Mesenchymal stem cell (in vitro differentiated cells and primary cell): ENCODE measurements at regions not wholly inside any gene's neighbourhood (a gene's known extent, or its start where the extent isn't known, plus 50 kb on each side); places are given as distances from the start of the nearest gene placed in this dataset.
A peak's percentile ranks its signal among the peaks of the same experiment; 100 is the strongest.

Source experiments
- DNase-seq: peaks from one replicate; pipeline ENCODE4 v3.0.0-alpha.2; 2013
- H2AFZ ChIP-seq: one replicate; pipeline ENCODE4 v1.6.1; 2013; ENCODE audit warnings: low read depth, mild to moderate bottlenecking, control low read depth, inconsistent platforms, low read length, moderate library complexity
- H2AK5ac ChIP-seq: 2 replicates; pipeline ENCODE4 v1.6.1; 2013; ENCODE audit warnings: low read length, moderate library complexity, mild to moderate bottlenecking, inconsistent platforms; ENCODE audit not compliant: severe bottlenecking
- H2BK120ac ChIP-seq: one replicate; pipeline ENCODE4 v1.6.1; 2013; ENCODE audit warnings: low read depth, mild to moderate bottlenecking, inconsistent platforms, low read length, moderate library complexity
- H2BK12ac ChIP-seq, 2 experiments: one replicate each; pipeline ENCODE4 v1.6.1; 2013; ENCODE audit warnings: inconsistent platforms in 2 of 2, low read length in 2 of 2, mild to moderate bottlenecking in 2 of 2, moderate library complexity in 2 of 2, control low read depth in 1 of 2
- H2BK15ac ChIP-seq: one replicate; pipeline ENCODE4 v1.6.1; 2013; ENCODE audit warnings: mild to moderate bottlenecking, low read depth, inconsistent platforms; ENCODE audit not compliant: poor library complexity, severe bottlenecking
- H2BK5ac ChIP-seq: 2 replicates; pipeline ENCODE4 v1.6.1; 2013; ENCODE audit warnings: low read depth, mild to moderate bottlenecking, low read length, control low read depth, inconsistent platforms; ENCODE audit not compliant: poor library complexity, severe bottlenecking
- H3K14ac ChIP-seq, 2 experiments: one replicate each; pipeline ENCODE4 v1.6.1; 2013; ENCODE audit warnings: inconsistent platforms in 2 of 2, low read length in 2 of 2, control low read depth in 1 of 2, mild to moderate bottlenecking in 1 of 2, moderate library complexity in 1 of 2
- H3K18ac ChIP-seq, 2 experiments: one replicate each; pipeline ENCODE4 v1.6.1; 2013; ENCODE audit warnings: inconsistent platforms in 2 of 2, low read length in 2 of 2, control low read depth in 1 of 2, low read depth in 1 of 2, mild to moderate bottlenecking in 1 of 2
- H3K23ac ChIP-seq, 2 experiments: one replicate each; pipeline ENCODE4 v1.6.1; 2013; ENCODE audit warnings: inconsistent platforms in 2 of 2, low read length in 2 of 2, mild to moderate bottlenecking in 2 of 2, moderate library complexity in 2 of 2, control low read depth in 1 of 2
- H3K27ac ChIP-seq: 2 replicates; pipeline ENCODE4 v1.5.1; 2013; ENCODE audit warnings: mild to moderate bottlenecking, moderate library complexity, low read length, control low read depth, inconsistent platforms; ENCODE audit not compliant: poor library complexity, severe bottlenecking
- H3K27me3 ChIP-seq, 2 experiments: 2 replicates each; pipeline versions ENCODE4 v1.6.1 to v1.7.0; 2013; ENCODE audit warnings: low read length in 2 of 2, mild to moderate bottlenecking in 2 of 2, moderate library complexity in 2 of 2, control low read depth in 1 of 2, inconsistent platforms in 1 of 2; ENCODE audit not compliant: control insufficient read depth in 1 of 2, insufficient read depth in 1 of 2
- H3K36me3 ChIP-seq, 2 experiments: 2 replicates each; pipeline versions ENCODE4 v1.6.1 to v1.7.0; 2013; ENCODE audit warnings: low read length in 2 of 2, control low read depth in 1 of 2, inconsistent platforms in 1 of 2, low read depth in 1 of 2, mild to moderate bottlenecking in 1 of 2; ENCODE audit not compliant: insufficient read depth in 2 of 2, control insufficient read depth in 1 of 2
- H3K4ac ChIP-seq, 2 experiments: one replicate each; pipeline ENCODE4 v1.6.1; 2013; ENCODE audit warnings: inconsistent platforms in 2 of 2, low read length in 2 of 2, mild to moderate bottlenecking in 2 of 2, moderate library complexity in 2 of 2, control low read depth in 1 of 2, low read depth in 1 of 2
- H3K4me1 ChIP-seq: 2 replicates; pipeline ENCODE4 v1.6.1; 2013; ENCODE audit warnings: low read depth, low read length, control low read depth; ENCODE audit not compliant: control insufficient read depth, insufficient read depth
- H3K4me2 ChIP-seq: 2 replicates; pipeline ENCODE4 v1.6.1; 2013; ENCODE audit warnings: low read length, mild to moderate bottlenecking, inconsistent platforms; ENCODE audit not compliant: poor library complexity, severe bottlenecking
- H3K4me3 ChIP-seq, 2 experiments: 2 replicates each; pipeline versions ENCODE4 v1.5.1 to v1.7.0; 2013; ENCODE audit warnings: low read length in 2 of 2, mild to moderate bottlenecking in 2 of 2, control low read depth in 1 of 2, low read depth in 1 of 2; ENCODE audit not compliant: insufficient read depth in 1 of 2
- H3K79me1 ChIP-seq: replicated peaks from 2 replicates; pipeline ENCODE4 v1.6.1; 2013; ENCODE audit warnings: mild to moderate bottlenecking, control low read depth, low read length, inconsistent platforms; ENCODE audit not compliant: poor library complexity, severe bottlenecking
- H3K9ac ChIP-seq: 2 replicates; pipeline ENCODE4 v1.7.0; 2013; ENCODE audit warnings: mild to moderate bottlenecking, low read length, moderate library complexity
- H3K9me3 ChIP-seq: 2 replicates; pipeline ENCODE4 v1.7.0; 2013; ENCODE audit warnings: mild to moderate bottlenecking, low read length; ENCODE audit not compliant: control insufficient read depth
- H4K8ac ChIP-seq: one replicate; pipeline ENCODE4 v1.6.1; 2013; ENCODE audit warnings: inconsistent platforms, mild to moderate bottlenecking, low read length, moderate library complexity
- H4K91ac ChIP-seq: one replicate; pipeline ENCODE4 v1.6.1; 2013; ENCODE audit warnings: mild to moderate bottlenecking, low read length, inconsistent platforms
- WGBS: methylation state at CpG from one replicate; pipeline ENCODE4 v1.1.7; 2013; ENCODE audit warnings: mixed read lengths; 5-methylcytosine and 5-hydroxymethylcytosine counted together

GRCh38 chr4:89413518-89413917, 105.9 kb upstream of the GPRIN3 start:
- no peaks in the 10 kb centered on the region for H3K9me3 ChIP-seq
- H2BK15ac ChIP-seq = no peak overlapping the region
- H3K14ac ChIP-seq = no peak overlapping the region
- H2BK120ac ChIP-seq = no peak overlapping the region
- no peak overlapping the region for H3K4me3 ChIP-seq
- H3K4ac ChIP-seq = no peak overlapping the region
- H3K18ac ChIP-seq = no peak overlapping the region
- no peak overlapping the region for H3K27ac ChIP-seq
- no peak overlapping the region for H3K23ac ChIP-seq
- WGBS = 89% methylated on average over 1 of the region's 1 CpG
- H4K91ac ChIP-seq = no peak overlapping the region
- H3K27me3 ChIP-seq = no peaks in the 10 kb centered on the region
- H4K8ac ChIP-seq = no peak overlapping the region
- no peak overlapping the region for H3K4me2 ChIP-seq
- H2BK12ac ChIP-seq = no peak overlapping the region
- no peak overlapping the region for H2AK5ac ChIP-seq
- H3K36me3 ChIP-seq = no peaks in the 10 kb centered on the region
- no peaks in the 10 kb centered on the region for H3K4me1 ChIP-seq
- no peaks in the 10 kb centered on the region for H3K79me1 ChIP-seq
- no peak overlapping the region for H3K9ac ChIP-seq
- no peak overlapping the region for H2AFZ ChIP-seq
- H2BK5ac ChIP-seq = no peak overlapping the region
- no peak for DNase-seq

- Histone ChIP-seq H3K18ac (no peak overlapping the region), H2AK5ac (no peak overlapping the region), H3K9me3 (no peaks in the 10 kb centered on the region), H4K91ac (no peak overlapping the region), H3K4me1 (no peaks in the 10 kb centered on the region), H2BK5ac (no peak overlapping the region), H2BK12ac (no peak overlapping the region), H3K27me3 (no peaks in the 10 kb centered on the region), H3K4me2 (no peak overlapping the region), H2AFZ (no peak overlapping the region), H3K79me1 (no peaks in the 10 kb centered on the region), H3K4me3 (no peak overlapping the region), H2BK15ac (no peak overlapping the region), H3K23ac (no peak overlapping the region), H3K4ac (no peak overlapping the region), H3K9ac (no peak overlapping the region), H3K27ac (no peak overlapping the region), H3K14ac (no peak overlapping the region), H4K8ac (no peak overlapping the region), H2BK120ac (no peak overlapping the region), H3K36me3 (no peaks in the 10 kb centered on the region)
- DNase-seq = no peak
- 78% methylated on average over 4 of the region's 6 CpGs for WGBS
These were observed 104.1 kb upstream of the GPRIN3 start for GRCh38 chr4:89411539-89412309.

- Histone ChIP-seq H3K4me3 (no peak overlapping the region), H3K23ac (no peak overlapping the region), H3K4me2 (no peak overlapping the region), H2BK15ac (no peak overlapping the region), H2AK5ac (no peak overlapping the region), H3K27ac (peak overlapping the region; percentile 20), H3K9me3 (no peaks in the 10 kb centered on the region), H3K4ac (no peak overlapping the region), H3K14ac (no peak overlapping the region), H2BK5ac (no peak overlapping the region), H3K79me1 (no peaks in the 10 kb centered on the region), H4K8ac (no peak overlapping the region), H2BK12ac (no peak overlapping the region), H4K91ac (no peak overlapping the region), H3K9ac (no peak overlapping the region), H2BK120ac (no peak overlapping the region), H3K18ac (no peak overlapping the region), H3K36me3 (no peaks in the 10 kb centered on the region), H3K4me1 (no peaks in the 10 kb centered on the region), H3K27me3 (no peaks in the 10 kb centered on the region), H2AFZ (no peak overlapping the region)
- WGBS = 29% methylated on average over 1 of the region's 1 CpG
- DNase-seq = peak; percentile 43
These were observed 103.1 kb upstream of the GPRIN3 start for GRCh38 chr4:89410687-89411086.

- Histone ChIP-seq H3K14ac (no peak overlapping the region), H2BK120ac (no peak overlapping the region), H3K9me3 (no peaks in the 10 kb centered on the region), H3K4me3 (no peak overlapping the region), H4K91ac (no peak overlapping the region), H2AK5ac (no peak overlapping the region), H3K27me3 (no peaks in the 10 kb centered on the region), H4K8ac (no peak overlapping the region), H2BK15ac (no peak overlapping the region), H3K36me3 (no peaks in the 10 kb centered on the region), H3K23ac (no peak overlapping the region), H2BK12ac (no peak overlapping the region), H2BK5ac (no peak overlapping the region), H3K9ac (no peak overlapping the region), H3K4me2 (no peak overlapping the region), H3K18ac (no peak overlapping the region), H3K4ac (no peak overlapping the region), H3K79me1 (no peaks in the 10 kb centered on the region), H3K4me1 (no peaks in the 10 kb centered on the region), H3K27ac (no peak overlapping the region), H2AFZ (no peak overlapping the region)
- DNase-seq = no peak
- no CpG with 5 or more reads among the region's 3 CpGs for WGBS
These were observed 96.9 kb upstream of the GPRIN3 start for GRCh38 chr4:89404530-89404929.
